SK-N-SH treated with all-trans-retinoic acid at 6 μM for 48 hours (cell line): ENCODE measurements at regions not wholly inside any gene's neighbourhood (a gene's known extent, or its start where the extent isn't known, plus 50 kb on each side); places are given as distances from the start of the nearest gene placed in this dataset.

Source experiments
- ATAC-seq: fragments of 200-7000 bp; cut with Tn5 transposase; 3 replicates; pipeline ENCODE4 v1.9.1; 2020; ENCODE audit warnings: mild to moderate bottlenecking, moderate library complexity
- CSDC2 ChIP-seq: fragments of 250-450 bp; sonication (Bioruptor Pico); IDR thresholded peaks from 2 replicates; pipeline ENCODE4 v1.5.0; 2020; ENCODE audit warnings: mild to moderate bottlenecking, moderate library complexity
- CSRNP3 ChIP-seq: fragments of 250-450 bp; sonication (Bioruptor Pico); IDR thresholded peaks from 2 replicates; pipeline ENCODE4 v1.5.1; 2021; ENCODE audit warnings: mild to moderate bottlenecking, moderate library complexity
- ESRRG ChIP-seq: fragments of 250-450 bp; sonication (Bioruptor Pico); IDR thresholded peaks from 2 replicates; pipeline ENCODE4 v1.6.1; 2021; ENCODE audit warnings: mild to moderate bottlenecking
- OSR1 ChIP-seq: fragments of 250-450 bp; sonication (Bioruptor Pico); IDR thresholded peaks from 2 replicates; pipeline ENCODE4 v1.8.0; 2022; ENCODE audit warnings: moderate library complexity, mild to moderate bottlenecking, inconsistent platforms
- PPARA ChIP-seq: fragments of 250-450 bp; sonication (Bioruptor Pico); IDR thresholded peaks from 2 replicates; pipeline ENCODE4 v1.5.0; 2020; ENCODE audit warnings: mild to moderate bottlenecking, borderline replicate concordance
- RARB ChIP-seq: fragments of 250-450 bp; sonication (Bioruptor Pico); IDR thresholded peaks from 2 replicates; pipeline ENCODE4 v1.8.0; 2021; ENCODE audit warnings: mild to moderate bottlenecking, moderate library complexity
- TCF4 ChIP-seq: fragments of 250-450 bp; sonication (Bioruptor Pico); IDR thresholded peaks from 2 replicates; pipeline ENCODE4 v1.8.0; 2021; ENCODE audit warnings: mild to moderate bottlenecking, moderate library complexity, borderline replicate concordance
- TOX ChIP-seq: fragments of 250-450 bp; sonication (Bioruptor Pico); IDR thresholded peaks from 2 replicates; pipeline ENCODE4 v1.8.0; 2021; ENCODE audit warnings: mild to moderate bottlenecking, moderate library complexity, borderline replicate concordance
- TSHZ2 ChIP-seq: fragments of 250-450 bp; sonication (Bioruptor Pico); IDR thresholded peaks from 2 replicates; pipeline ENCODE4 v1.5.0; 2020; ENCODE audit warnings: mild to moderate bottlenecking, moderate library complexity
- ZC3H10 ChIP-seq: fragments of 250-450 bp; sonication (Bioruptor Pico); IDR thresholded peaks from 2 replicates; pipeline ENCODE4 v1.5.1; 2021; ENCODE audit warnings: mild to moderate bottlenecking, moderate library complexity
- ZFP3 ChIP-seq: fragments of 250-450 bp; sonication (Bioruptor Pico); IDR thresholded peaks from 2 replicates; pipeline ENCODE4 v1.5.0; 2020; ENCODE audit warnings: mild to moderate bottlenecking, moderate library complexity
- ZFP30 ChIP-seq: fragments of 450-650 bp; formaldehyde crosslinking; IDR thresholded peaks from 2 replicates; pipeline ENCODE4 v1.5.0; 2022; ENCODE audit warnings: mild to moderate bottlenecking, moderate library complexity
- ZNF565 ChIP-seq: fragments of 450-650 bp; formaldehyde crosslinking; conservative IDR thresholded peaks from 2 replicates; pipeline ENCODE4 v1.5.0; 2020; ENCODE audit warnings: low read depth, mild to moderate bottlenecking, moderate library complexity
- ZNF70 ChIP-seq: fragments of 450-650 bp; formaldehyde crosslinking; IDR thresholded peaks from 2 replicates; pipeline ENCODE4 v1.5.0; 2020; ENCODE audit warnings: mild to moderate bottlenecking, moderate library complexity
- ZNF8 ChIP-seq: fragments of 450-650 bp; formaldehyde crosslinking; IDR thresholded peaks from 2 replicates; pipeline ENCODE4 v1.5.0; 2020; ENCODE audit warnings: mild to moderate bottlenecking, moderate library complexity
- TF ChIP-seq, protein P1 (sequence below): fragments of 250-450 bp; sonication (Bioruptor Pico); IDR thresholded peaks from 2 replicates; pipeline ENCODE4 v1.8.0; 2020; ENCODE audit warnings: mild to moderate bottlenecking, moderate library complexity, borderline replicate concordance
- TF ChIP-seq, protein P2 (sequence below): fragments of 250-450 bp; sonication (Bioruptor Pico); IDR thresholded peaks from 2 replicates; pipeline ENCODE4 v1.8.0; 2021; ENCODE audit warnings: low read depth, mild to moderate bottlenecking, moderate library complexity, borderline replicate concordance
- TF ChIP-seq, protein P3 (sequence below): fragments of 250-450 bp; sonication (Bioruptor Pico); IDR thresholded peaks from 2 replicates; pipeline ENCODE4 v1.5.1; 2020; ENCODE audit warnings: low read depth, mild to moderate bottlenecking, moderate library complexity

DNA sequence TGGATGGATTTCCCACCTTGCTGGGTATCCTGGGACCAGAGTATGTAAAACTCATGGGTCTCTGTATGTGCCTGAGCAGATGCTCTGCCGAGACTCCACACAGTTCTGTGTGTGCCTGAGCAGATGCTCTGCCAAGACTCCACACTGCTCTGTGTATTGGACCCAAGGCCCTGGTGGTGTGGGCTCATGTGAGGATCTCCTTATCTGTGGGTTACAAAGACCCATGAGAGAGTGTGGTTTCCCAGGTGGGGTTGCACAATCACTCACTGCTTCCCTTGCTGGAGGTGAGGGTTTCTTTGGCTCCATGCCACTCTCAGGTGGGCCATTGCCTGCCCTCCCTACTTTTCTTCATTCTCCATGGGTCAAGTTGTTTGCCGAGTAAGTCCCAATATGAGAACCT, 141.5 kb downstream of the TBC1D30 start:
- no peak for ATAC-seq
- TF ChIP-seq OSR1 (CRISPR knock-in tag) = no peak

- TF ChIP-seq RARB (CRISPR knock-in tag) (no peak), CSDC2 (CRISPR knock-in tag) (no peak), OSR1 (CRISPR knock-in tag) (no peak)
- ATAC-seq = no peak
Observed at GRCh38 chr12:64968989-64969819, 144.8 kb downstream of the TBC1D30 start.

DNA sequence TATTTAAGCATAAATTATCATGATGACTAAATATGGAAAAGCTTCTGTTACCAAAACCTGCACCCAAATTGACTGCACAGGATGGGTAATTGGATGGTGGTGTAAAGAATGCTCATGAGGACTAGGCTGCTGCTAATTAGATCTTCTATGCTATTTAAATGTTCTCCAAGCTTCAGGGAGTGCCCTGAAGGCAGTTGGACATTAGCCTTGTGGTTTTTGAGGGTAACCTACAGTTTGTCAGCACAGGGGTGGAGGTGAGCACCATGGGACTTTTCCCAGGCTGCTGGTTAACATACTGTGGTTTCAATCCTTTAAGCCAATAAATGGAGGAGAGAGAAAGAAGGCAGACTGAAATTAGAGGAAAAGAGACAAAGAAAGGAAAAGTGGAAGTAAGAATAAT, 145.0 kb downstream of the WIF1 start:
- no peak for ATAC-seq
- TF ChIP-seq, protein P1, sequence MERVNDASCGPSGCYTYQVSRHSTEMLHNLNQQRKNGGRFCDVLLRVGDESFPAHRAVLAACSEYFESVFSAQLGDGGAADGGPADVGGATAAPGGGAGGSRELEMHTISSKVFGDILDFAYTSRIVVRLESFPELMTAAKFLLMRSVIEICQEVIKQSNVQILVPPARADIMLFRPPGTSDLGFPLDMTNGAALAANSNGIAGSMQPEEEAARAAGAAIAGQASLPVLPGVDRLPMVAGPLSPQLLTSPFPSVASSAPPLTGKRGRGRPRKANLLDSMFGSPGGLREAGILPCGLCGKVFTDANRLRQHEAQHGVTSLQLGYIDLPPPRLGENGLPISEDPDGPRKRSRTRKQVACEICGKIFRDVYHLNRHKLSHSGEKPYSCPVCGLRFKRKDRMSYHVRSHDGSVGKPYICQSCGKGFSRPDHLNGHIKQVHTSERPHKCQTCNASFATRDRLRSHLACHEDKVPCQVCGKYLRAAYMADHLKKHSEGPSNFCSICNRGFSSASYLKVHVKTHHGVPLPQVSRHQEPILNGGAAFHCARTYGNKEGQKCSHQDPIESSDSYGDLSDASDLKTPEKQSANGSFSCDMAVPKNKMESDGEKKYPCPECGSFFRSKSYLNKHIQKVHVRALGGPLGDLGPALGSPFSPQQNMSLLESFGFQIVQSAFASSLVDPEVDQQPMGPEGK (CRISPR knock-in tag) = no peak
- TF ChIP-seq, protein P2, sequence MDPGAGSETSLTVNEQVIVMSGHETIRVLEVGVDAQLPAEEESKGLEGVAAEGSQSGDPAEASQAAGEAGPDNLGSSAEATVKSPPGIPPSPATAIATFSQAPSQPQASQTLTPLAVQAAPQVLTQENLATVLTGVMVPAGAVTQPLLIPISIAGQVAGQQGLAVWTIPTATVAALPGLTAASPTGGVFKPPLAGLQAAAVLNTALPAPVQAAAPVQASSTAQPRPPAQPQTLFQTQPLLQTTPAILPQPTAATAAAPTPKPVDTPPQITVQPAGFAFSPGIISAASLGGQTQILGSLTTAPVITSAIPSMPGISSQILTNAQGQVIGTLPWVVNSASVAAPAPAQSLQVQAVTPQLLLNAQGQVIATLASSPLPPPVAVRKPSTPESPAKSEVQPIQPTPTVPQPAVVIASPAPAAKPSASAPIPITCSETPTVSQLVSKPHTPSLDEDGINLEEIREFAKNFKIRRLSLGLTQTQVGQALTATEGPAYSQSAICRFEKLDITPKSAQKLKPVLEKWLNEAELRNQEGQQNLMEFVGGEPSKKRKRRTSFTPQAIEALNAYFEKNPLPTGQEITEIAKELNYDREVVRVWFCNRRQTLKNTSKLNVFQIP (CRISPR knock-in tag) = no peak
- TF ChIP-seq ESRRG (CRISPR knock-in tag) (no peak), ZC3H10 (CRISPR knock-in tag) (no peak), ZFP30 (CRISPR knock-in tag) (no peak), TOX (CRISPR knock-in tag) (no peak), TSHZ2 (no peak), ZNF8 (CRISPR knock-in tag) (no peak), ZNF565 (no peak), PPARA (no peak), CSDC2 (CRISPR knock-in tag) (no peak), ZNF70 (CRISPR knock-in tag) (no peak), ZFP3 (CRISPR knock-in tag) (no peak), CSRNP3 (CRISPR knock-in tag) (no peak)
- TF ChIP-seq, all 23 proteins: peak for 0

- no peak for TF ChIP-seq OSR1 (CRISPR knock-in tag)
- no peak for TF ChIP-seq TCF4 (CRISPR knock-in tag)
- TF ChIP-seq, protein P3, sequence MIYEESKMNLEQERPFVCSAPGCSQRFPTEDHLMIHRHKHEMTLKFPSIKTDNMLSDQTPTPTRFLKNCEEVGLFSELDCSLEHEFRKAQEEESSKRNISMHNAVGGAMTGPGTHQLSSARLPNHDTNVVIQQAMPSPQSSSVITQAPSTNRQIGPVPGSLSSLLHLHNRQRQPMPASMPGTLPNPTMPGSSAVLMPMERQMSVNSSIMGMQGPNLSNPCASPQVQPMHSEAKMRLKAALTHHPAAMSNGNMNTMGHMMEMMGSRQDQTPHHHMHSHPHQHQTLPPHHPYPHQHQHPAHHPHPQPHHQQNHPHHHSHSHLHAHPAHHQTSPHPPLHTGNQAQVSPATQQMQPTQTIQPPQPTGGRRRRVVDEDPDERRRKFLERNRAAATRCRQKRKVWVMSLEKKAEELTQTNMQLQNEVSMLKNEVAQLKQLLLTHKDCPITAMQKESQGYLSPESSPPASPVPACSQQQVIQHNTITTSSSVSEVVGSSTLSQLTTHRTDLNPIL (CRISPR knock-in tag) = no peak
- no peak for TF ChIP-seq TSHZ2
- TF ChIP-seq ZC3H10 (CRISPR knock-in tag) = no peak
- TF ChIP-seq, protein P1 (CRISPR knock-in tag) = no peak
- no peak for TF ChIP-seq ZNF565
- no peak for TF ChIP-seq RARB (CRISPR knock-in tag)
- TF ChIP-seq TOX (CRISPR knock-in tag) = no peak
- TF ChIP-seq, all 23 proteins: peak for 0
- no peak for ATAC-seq
Observed at GRCh38 chr12:64983771-64984278, 137.3 kb downstream of the WIF1 start.
